Breast epithelium (tissue), 4 donors: ENCODE measurements at regions not wholly inside any gene's neighbourhood (a gene's known extent, or its start where the extent isn't known, plus 50 kb on each side); places are given as distances from the start of the nearest gene placed in this dataset.
"Not testable (repeated sequence)": the region's sequence is repeated elsewhere in the genome, so short reads cannot be mapped to it uniquely, and the experiment has no call there.

Source experiments
- DNase-seq, 2 donors: peaks; one replicate each; pipeline ENCODE4 v3.0.0-alpha.2; 2019; ENCODE audit warnings: low spot score in 2 of 2
- H3K27ac ChIP-seq, 2 donors: fragments of 200-600 bp; sonication (generic) in 1 of 2; one replicate each; pipeline ENCODE4 v1.5.1; 2016 to 2019; ENCODE audit warnings: mild to moderate bottlenecking in 1 of 2
- H3K27me3 ChIP-seq, 2 donors: fragments of 200-600 bp; sonication (generic) in 1 of 2; one replicate each; pipeline versions ENCODE4 v1.5.1 to v1.6.0; 2017 to 2019; ENCODE audit warnings: control low read depth in 1 of 2, mild to moderate bottlenecking in 1 of 2
- H3K36me3 ChIP-seq: fragments of 200-600 bp; one replicate; pipeline ENCODE4 v1.5.1; 2019
- H3K4me1 ChIP-seq, 2 donors: fragments of 200-600 bp; sonication (generic); one replicate each; pipeline ENCODE4 v1.5.1; 2016 to 2019; ENCODE audit warnings: control low read depth in 1 of 2
- H3K4me3 ChIP-seq, 3 donors: fragments of 200-600 bp; sonication (generic); 1 replicate in 2 of 3; 2 replicates in 1 of 3; pipeline ENCODE4 v1.5.1; 2016 to 2019; ENCODE audit warnings: mild to moderate bottlenecking in 3 of 3, moderate library complexity in 2 of 3
- H3K9me3 ChIP-seq, 2 donors: fragments of 200-600 bp; sonication (generic) in 1 of 2; one replicate each; pipeline ENCODE4 v1.5.1; 2016 to 2019; ENCODE audit warnings: control low read depth in 1 of 2
- POLR2A ChIP-seq: fragments of 450-650 bp; IDR thresholded peaks from one replicate; pipeline ENCODE4 v1.6.1; 2016; ENCODE audit warnings: antibody characterized with exemption, mild to moderate bottlenecking, moderate library complexity
- POLR2AphosphoS5 ChIP-seq, 3 donors: sonication (generic); formaldehyde crosslinking; IDR thresholded peaks; one replicate each; pipeline ENCODE4 v1.6.1; 2017; ENCODE audit warnings: antibody characterized with exemption in 3 of 3
- intact Hi-C: fragments of 100-400 bp; cut with DNase I; formaldehyde crosslinking; loops from one replicate; pipeline ENCODE4 v1.15.1; 2023; ENCODE audit warnings: low total_unique reads
- TF ChIP-seq, protein P1 (sequence below), 3 donors: fragments of 450-650 bp; IDR thresholded peaks; one replicate each; pipeline ENCODE4 v1.5.1; 2016 to 2017; ENCODE audit warnings: antibody characterized with exemption in 3 of 3, mild to moderate bottlenecking in 3 of 3, moderate library complexity in 3 of 3

DNA sequence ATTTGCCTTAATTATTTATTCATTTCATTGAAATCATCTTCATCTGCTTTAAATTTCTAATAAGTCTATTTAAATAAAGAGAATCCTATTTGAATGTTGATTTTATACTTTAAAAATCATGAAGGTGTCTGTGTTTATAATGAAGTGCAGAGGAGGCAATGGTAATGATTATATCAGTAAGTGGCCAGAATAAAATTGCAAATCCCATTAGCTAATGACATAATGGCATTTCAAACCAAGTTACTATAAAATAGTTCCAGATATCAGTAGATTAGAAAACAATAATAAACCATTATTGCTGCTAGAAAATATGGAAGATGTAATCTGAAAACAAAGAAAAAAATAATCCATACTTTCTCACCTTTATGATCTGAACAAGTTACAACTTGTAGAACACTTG is 647.8 kb upstream of the KLHL1 start:
- H3K27ac ChIP-seq, result no peak overlapping the region
- no peak for TF ChIP-seq POLR2AphosphoS5 (IDR thresholded peaks at IDR 0.05)
- TF ChIP-seq POLR2A, result no peak
- TF ChIP-seq, protein P1, sequence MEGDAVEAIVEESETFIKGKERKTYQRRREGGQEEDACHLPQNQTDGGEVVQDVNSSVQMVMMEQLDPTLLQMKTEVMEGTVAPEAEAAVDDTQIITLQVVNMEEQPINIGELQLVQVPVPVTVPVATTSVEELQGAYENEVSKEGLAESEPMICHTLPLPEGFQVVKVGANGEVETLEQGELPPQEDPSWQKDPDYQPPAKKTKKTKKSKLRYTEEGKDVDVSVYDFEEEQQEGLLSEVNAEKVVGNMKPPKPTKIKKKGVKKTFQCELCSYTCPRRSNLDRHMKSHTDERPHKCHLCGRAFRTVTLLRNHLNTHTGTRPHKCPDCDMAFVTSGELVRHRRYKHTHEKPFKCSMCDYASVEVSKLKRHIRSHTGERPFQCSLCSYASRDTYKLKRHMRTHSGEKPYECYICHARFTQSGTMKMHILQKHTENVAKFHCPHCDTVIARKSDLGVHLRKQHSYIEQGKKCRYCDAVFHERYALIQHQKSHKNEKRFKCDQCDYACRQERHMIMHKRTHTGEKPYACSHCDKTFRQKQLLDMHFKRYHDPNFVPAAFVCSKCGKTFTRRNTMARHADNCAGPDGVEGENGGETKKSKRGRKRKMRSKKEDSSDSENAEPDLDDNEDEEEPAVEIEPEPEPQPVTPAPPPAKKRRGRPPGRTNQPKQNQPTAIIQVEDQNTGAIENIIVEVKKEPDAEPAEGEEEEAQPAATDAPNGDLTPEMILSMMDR (IDR thresholded peaks at IDR 0.05), result no peak
- no peaks in the 10 kb centered on the region for H3K36me3 ChIP-seq
- intact Hi-C loops, result no loop called here
- DNase-seq, result no peak
- H3K27me3 ChIP-seq, result no peaks in the 10 kb centered on the region
- H3K4me1 ChIP-seq, result no peaks in the 10 kb centered on the region
- no peak overlapping the region for H3K4me3 ChIP-seq
- no peaks in the 10 kb centered on the region for H3K9me3 ChIP-seq

GRCh38 chr13:70755456-70755855 is 647.2 kb upstream of the KLHL1 start:
- TF ChIP-seq, protein P1 (IDR thresholded peaks at IDR 0.05), result no peak
- TF ChIP-seq POLR2A, result no peak
- no peak for TF ChIP-seq POLR2AphosphoS5 (IDR thresholded peaks at IDR 0.05)
- Histone ChIP-seq H3K27me3 (no peaks in the 10 kb centered on the region), H3K27ac (no peak overlapping the region), H3K4me3 (no peak overlapping the region), H3K36me3 (no peaks in the 10 kb centered on the region), H3K9me3 (no peaks in the 10 kb centered on the region), H3K4me1 (no peaks in the 10 kb centered on the region)
- intact Hi-C loops, result no loop called here
- DNase-seq, result no peak

DNA sequence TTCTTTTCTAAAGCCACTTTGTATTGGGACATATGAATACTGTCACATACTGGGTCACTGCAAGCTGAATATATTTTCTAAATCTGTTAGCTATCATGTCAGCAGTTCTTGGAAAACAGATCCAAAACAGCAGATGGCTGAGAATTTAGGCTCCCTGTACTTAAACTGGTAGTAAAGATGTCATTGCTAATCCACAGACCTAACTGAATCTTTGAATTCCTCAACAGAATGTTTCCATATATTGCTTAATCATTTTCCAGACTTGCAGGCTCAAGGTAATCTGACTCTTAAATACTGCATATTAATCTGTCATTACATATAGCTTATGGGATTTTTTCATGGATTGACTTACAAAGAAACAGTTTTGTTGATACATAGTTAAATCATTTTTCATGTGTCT is 639.0 kb upstream of the KLHL1 start:
- no peaks in the 10 kb centered on the region for H3K27me3 ChIP-seq
- no peak overlapping the region for H3K4me3 ChIP-seq
- no peaks in the 10 kb centered on the region for H3K4me1 ChIP-seq
- no peaks in the 10 kb centered on the region for H3K9me3 ChIP-seq
- no peak overlapping the region for H3K27ac ChIP-seq
- intact Hi-C loops, result no loop called here
- no peak for DNase-seq
- H3K36me3 ChIP-seq, result no peaks in the 10 kb centered on the region
- TF ChIP-seq POLR2A (no peak), POLR2AphosphoS5 (IDR thresholded peaks at IDR 0.05) (no peak)
- TF ChIP-seq, protein P1 (IDR thresholded peaks at IDR 0.05), result no peak

DNA sequence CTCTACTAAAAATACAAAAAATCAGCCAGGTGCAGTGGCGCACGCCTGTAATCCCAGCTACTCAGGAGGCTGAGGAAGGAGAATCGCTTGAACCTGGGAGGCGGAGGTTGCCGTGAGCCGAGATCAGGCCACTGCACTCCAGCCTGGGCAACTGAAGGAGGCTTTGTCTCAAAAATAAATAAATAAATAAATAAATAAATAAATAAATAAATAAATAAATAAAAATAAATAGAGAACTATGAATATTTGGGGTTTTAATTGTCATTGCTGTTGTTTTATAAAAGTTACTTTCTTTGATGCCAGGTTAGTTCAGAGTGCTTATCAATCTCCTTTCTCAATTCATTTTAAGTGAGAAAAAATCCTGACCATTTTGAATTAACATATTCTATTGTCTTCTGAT is 638.2 kb upstream of the KLHL1 start:
- DNase-seq, H3K27ac ChIP-seq, H3K4me3 ChIP-seq, H3K4me1 ChIP-seq, intact Hi-C loops, H3K27me3 ChIP-seq, H3K9me3 ChIP-seq, H3K36me3 ChIP-seq: not testable (repeated sequence)

DNA sequence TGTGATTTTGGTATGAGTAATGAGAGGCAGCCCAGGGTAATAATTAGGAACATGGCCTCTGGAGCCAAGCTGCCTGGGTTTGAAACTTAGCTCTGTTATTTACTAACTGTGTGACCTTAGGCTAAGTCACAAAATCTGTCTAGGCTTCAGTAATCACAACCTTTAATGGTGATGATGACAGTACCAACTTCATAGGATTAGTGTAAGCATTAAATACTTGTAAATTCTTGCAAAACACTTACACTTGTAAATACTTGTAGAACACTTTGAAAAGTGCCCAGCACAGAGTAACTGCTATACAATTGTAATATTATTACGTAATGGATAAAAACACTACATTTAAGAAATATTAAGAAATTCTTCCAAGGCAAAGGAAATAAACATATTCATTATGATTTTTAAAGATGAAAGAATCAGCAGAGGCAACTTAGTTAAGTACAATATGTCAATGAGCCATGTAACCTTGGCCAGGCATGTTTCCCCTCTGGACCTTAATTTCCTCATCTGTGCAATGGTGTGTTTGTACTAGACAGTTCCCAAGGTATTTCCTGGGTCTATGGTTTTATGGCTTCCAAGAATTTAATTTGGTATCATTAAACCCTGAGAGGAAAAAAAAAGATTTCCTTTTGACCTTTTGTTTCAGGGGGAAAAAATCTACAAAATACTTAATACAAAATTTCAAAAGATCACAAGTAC is 628.5 kb upstream of the KLHL1 start:
- Histone ChIP-seq H3K27me3 (no peaks in the 10 kb centered on the region), H3K36me3 (no peaks in the 10 kb centered on the region), H3K9me3 (no peaks in the 10 kb centered on the region), H3K4me1 (no peaks in the 10 kb centered on the region), H3K27ac (no peak overlapping the region), H3K4me3 (no peak overlapping the region)
- intact Hi-C loops, result no loop called here
- TF ChIP-seq, protein P1 (IDR thresholded peaks at IDR 0.05), result no peak
- TF ChIP-seq POLR2A, result no peak
- no peak for DNase-seq

DNA sequence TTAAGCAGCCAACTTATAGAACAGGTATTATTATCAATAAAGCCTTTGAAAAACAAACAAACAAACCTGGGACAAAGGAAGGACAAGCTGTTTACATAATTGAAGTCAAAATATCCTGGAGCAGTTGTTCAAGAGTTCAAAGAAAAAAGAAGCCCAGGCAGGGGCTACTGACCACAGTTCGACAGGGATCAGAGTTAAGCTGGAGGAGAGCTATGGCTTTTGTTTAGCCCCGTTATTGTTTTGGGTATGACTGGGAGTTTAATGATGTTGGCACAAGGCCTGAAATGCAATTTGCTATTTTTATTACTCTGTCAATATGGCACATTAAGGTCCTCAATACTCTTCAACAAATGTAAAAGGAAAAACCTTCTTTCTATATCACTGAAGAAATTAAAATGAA is 624.4 kb upstream of the KLHL1 start:
- TF ChIP-seq, protein P1 (IDR thresholded peaks at IDR 0.05), result no peak
- TF ChIP-seq POLR2AphosphoS5 (IDR thresholded peaks at IDR 0.05), result no peak
- no peak for TF ChIP-seq POLR2A
- H3K27ac ChIP-seq, result no peak overlapping the region
- H3K4me3 ChIP-seq, result no peak overlapping the region
- H3K4me1 ChIP-seq, result no peaks in the 10 kb centered on the region
- intact Hi-C loops, result no loop called here
- H3K9me3 ChIP-seq, result no peaks in the 10 kb centered on the region
- no peaks in the 10 kb centered on the region for H3K27me3 ChIP-seq
- H3K36me3 ChIP-seq, result no peaks in the 10 kb centered on the region
- DNase-seq, result no peak
